ENCODE measurements at regions not wholly inside any gene's neighbourhood (a gene's known extent, or its start where the extent isn't known, plus 50 kb on each side); places are given as distances from the start of the nearest gene placed in this dataset.

DNA sequence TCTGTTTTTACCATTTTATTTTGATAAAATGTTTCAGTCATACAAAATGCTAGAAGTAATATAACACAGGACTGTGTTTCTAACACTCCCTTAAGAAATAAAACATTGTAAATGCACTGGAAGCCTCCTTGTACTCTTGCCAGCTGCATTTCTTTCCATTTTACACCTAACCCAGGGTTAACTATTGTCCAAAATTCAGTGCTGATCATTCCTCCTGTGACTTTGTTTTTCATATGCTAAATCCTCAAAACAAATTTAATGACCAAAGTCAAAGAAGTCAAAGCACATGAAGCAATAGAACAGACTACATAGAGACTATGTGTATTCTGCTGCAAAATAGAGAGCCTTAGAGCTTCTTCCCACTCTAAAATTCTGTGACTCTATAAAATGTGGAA, 420.3 kb upstream of the PRICKLE1 start:
- H3K36me3 Mint-ChIP-seq = peaks cover 1% of the 10 kb centered on the region
- no peak for ATAC-seq
- H3K9me3 Mint-ChIP-seq = peaks cover 25% of the 10 kb centered on the region
- no peaks in the 10 kb centered on the region for H3K27me3 Mint-ChIP-seq
- no peaks in the 10 kb centered on the region for H3K4me1 Mint-ChIP-seq (ENCODE audit: low read depth in 2 of 2)
- no peak for DNase-seq (ENCODE audit: low spot score)
- H3K27ac Mint-ChIP-seq = no peak overlapping the region
- H3K4me3 Mint-ChIP-seq = no peak overlapping the region

DNA sequence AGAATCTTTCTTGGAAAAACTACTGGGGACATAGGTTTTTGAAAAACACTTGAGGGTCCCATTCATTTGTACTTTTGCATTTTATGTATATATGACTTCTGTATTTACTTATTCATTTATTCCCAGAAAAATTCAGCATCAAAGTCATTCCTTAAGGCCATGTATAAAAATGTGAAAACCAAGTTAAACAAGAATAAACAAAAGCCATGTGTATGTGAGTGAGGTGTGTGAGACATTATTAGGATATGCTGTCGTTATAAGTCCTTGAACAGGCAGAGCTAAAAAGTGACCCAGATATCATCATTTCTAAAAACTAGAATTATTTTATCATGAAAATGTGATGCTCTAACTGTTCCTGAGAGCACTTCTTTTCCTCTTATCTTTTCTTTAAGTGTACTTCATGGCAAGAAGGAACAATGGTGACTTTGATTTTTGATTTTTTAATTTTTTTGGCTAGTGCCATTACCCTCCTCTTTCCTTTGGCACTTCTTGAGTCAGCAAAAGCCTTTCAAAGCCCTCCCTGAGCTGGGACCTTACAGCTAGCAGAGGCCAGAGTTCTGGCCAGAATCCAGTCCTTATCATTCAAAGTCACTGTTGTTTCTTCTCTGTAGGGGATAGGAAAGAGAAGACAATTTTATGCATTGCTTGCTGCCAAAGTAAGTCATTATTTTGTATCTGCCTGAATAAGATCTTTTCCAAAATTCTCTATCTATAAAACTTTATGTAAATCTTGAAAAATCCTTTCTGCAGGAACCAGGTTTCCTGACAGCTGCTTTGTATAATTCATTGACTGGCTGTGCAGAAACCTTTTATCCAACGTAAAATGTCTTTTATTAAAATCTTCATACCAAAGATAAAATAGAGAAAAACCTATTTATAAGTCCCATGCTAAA, 419.7 kb upstream of the PRICKLE1 start:
- Mint-ChIP-seq H3K9me3 (peaks cover 24% of the 10 kb centered on the region), H3K36me3 (no peaks in the 10 kb centered on the region), H3K4me3 (no peak overlapping the region), H3K27ac (no peak overlapping the region), H3K27me3 (no peaks in the 10 kb centered on the region), H3K4me1 (ENCODE audit: low read depth in 2 of 2) (no peaks in the 10 kb centered on the region)
- no peak for DNase-seq (ENCODE audit: low spot score)
- no peak for ATAC-seq

DNA sequence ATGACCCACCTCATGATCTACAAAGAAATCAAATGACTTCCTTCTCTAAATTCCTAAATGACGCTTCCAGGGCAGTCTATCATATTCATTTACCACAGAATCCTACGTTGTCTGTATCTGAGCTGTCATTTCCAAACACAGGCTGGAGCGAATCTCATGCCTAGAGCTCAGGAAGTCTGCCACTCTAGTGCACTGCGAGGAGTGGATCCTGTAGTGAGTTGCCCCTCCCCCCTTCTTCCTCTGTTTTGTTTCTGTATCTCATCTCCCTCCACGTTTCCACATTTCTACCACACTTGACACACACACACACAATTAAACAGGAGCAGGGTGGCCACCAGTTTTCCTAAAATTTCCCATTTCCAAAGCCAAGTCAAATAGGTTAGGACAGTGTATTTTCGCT, 415.4 kb upstream of the PRICKLE1 start:
- ATAC-seq (no peak), DNase-seq (ENCODE audit: low spot score) (no peak)
- Mint-ChIP-seq H3K9me3 (peaks cover 20% of the 10 kb centered on the region), H3K36me3 (no peaks in the 10 kb centered on the region), H3K4me3 (no peak overlapping the region), H3K27ac (no peak overlapping the region), H3K27me3 (no peaks in the 10 kb centered on the region), H3K4me1 (ENCODE audit: low read depth in 2 of 2) (no peaks in the 10 kb centered on the region)

DNA sequence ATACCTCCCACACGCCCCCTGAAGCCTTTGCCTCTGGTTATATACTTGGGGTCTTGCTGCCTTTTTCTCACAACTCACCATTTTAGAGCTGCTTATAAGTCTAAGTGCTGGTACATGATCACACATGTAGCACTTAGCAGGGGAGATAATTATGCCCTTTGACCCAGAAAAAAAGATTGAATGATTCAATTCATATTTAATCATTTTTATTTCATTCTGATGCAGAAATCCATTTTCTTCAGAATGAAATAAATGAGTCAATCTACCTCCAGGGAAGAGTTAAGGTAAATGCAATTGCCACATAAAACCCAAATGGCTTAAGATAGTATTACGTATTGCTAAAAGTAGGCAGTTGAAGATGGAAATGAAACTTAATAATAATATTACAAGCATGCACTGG, 414.6 kb upstream of the PRICKLE1 start:
- H3K4me1 Mint-ChIP-seq (ENCODE audit: low read depth in 2 of 2) = no peaks in the 10 kb centered on the region
- no peaks in the 10 kb centered on the region for H3K27me3 Mint-ChIP-seq
- ATAC-seq = no peak
- DNase-seq (ENCODE audit: low spot score) = no peak
- H3K27ac Mint-ChIP-seq = no peak overlapping the region
- no peaks in the 10 kb centered on the region for H3K36me3 Mint-ChIP-seq
- no peak overlapping the region for H3K4me3 Mint-ChIP-seq
- H3K9me3 Mint-ChIP-seq = peaks cover 20% of the 10 kb centered on the region

DNA sequence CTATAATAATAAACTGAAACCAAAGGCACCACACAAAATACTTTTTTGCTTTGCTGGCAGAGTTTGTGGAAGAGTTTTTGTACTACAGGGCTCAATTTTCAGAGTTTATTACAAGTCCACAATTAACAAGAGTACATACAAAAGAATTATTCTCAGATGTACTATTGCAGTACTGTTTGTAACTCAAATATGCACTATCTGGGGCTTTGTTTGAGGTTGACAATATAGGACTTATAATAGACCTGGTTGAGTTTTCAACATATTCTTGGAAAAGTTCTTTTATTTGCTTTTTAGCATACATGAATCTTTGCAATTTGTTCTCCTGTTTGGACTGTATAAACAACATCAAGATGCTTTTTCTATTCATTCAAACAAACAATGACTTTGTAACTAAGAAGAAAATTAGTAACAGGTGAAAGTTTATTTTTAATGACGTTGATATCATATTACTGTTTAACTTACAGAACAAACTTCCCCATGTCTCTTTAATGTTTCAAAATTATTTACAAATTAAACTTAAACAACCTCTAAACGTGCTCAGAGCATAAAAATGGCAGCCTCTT, 407.4 kb upstream of the PRICKLE1 start:
- H3K4me3 Mint-ChIP-seq = no peak overlapping the region
- peaks cover 4% of the 10 kb centered on the region for H3K36me3 Mint-ChIP-seq
- no peak overlapping the region for H3K27ac Mint-ChIP-seq
- no peaks in the 10 kb centered on the region for H3K27me3 Mint-ChIP-seq
- H3K9me3 Mint-ChIP-seq = peaks cover 18% of the 10 kb centered on the region
- ATAC-seq (no peak), DNase-seq (ENCODE audit: low spot score) (no peak)
- no peaks in the 10 kb centered on the region for H3K4me1 Mint-ChIP-seq (ENCODE audit: low read depth in 2 of 2)

DNA sequence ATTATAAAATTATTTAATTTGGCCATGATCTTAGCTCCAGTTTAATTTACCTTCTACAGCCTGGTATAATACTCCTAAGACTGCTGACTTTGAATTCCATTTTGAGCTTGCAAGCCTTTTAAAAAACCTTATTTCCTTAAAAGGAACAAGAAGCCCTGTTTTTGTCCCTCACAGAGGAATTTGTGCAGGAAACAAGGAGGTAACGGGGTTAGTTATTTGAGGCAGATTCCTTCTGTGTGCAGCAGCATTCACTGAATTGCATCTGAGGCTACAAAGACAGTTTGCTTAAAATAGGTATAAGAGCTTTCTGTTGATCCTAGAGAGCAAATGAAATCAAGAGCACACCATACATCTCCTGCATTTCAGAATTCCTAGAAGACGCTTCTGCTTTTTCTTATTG, 403.3 kb upstream of the PRICKLE1 start:
- ATAC-seq = no peak
- Mint-ChIP-seq H3K4me3 (no peak overlapping the region), H3K27ac (no peak overlapping the region), H3K4me1 (ENCODE audit: low read depth in 2 of 2) (no peaks in the 10 kb centered on the region), H3K9me3 (peaks cover 22% of the 10 kb centered on the region), H3K27me3 (no peaks in the 10 kb centered on the region), H3K36me3 (peaks cover 8% of the 10 kb centered on the region)
- no peak for DNase-seq (ENCODE audit: low spot score)

DNA sequence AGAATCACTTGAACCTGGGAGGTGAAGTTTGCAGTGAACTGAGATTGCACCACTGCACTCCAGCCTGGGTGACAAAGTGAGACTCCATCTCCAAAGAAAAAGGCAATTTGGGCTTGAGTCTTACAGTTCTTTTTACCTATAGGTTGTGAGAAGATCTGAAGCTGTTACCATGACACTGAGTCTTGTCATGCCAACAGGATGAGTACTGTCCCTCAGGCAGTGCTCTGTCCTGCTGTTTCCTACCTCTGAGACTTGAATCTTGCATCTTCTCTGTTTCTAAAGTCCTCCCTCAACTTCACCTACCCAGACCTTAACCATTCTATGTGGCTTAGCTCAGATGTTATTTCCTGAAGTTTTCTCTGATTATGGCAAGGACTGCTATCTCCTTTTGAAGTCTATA, 400.8 kb upstream of the PRICKLE1 start:
- Mint-ChIP-seq H3K27ac (no peak overlapping the region), H3K4me1 (ENCODE audit: low read depth in 2 of 2) (no peaks in the 10 kb centered on the region), H3K4me3 (no peak overlapping the region), H3K36me3 (peaks cover 8% of the 10 kb centered on the region), H3K9me3 (peaks cover 16% of the 10 kb centered on the region), H3K27me3 (no peaks in the 10 kb centered on the region)
- ATAC-seq = no peak
- DNase-seq (ENCODE audit: low spot score) = no peak

DNA sequence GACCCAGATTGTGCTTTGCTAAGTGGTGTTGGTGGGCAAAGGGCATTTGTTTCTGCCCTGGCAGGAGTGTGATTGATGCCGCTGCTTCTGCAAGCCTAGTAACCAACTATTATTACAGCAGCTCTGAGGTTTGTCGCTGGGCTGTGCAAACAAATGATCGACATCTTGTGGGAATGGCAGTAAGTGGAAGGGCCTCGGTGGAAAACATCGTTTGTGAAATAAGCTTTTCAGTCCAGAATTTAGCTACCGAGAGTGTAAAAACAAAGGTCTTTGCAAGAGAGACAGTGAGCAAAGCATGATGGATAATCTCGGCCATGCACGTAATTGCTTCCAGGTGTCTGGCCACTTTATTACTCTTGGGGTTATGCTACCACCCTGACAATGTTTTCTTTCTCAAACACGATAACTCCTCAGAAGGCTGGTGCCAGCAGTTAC, 397.7 kb upstream of the PRICKLE1 start:
- ATAC-seq (no peak), DNase-seq (ENCODE audit: low spot score) (no peak)
- Mint-ChIP-seq H3K9me3 (peaks cover 8% of the 10 kb centered on the region), H3K27me3 (no peaks in the 10 kb centered on the region), H3K4me1 (ENCODE audit: low read depth in 2 of 2) (no peaks in the 10 kb centered on the region), H3K36me3 (peaks cover 4% of the 10 kb centered on the region), H3K27ac (no peak overlapping the region), H3K4me3 (no peak overlapping the region)

DNA sequence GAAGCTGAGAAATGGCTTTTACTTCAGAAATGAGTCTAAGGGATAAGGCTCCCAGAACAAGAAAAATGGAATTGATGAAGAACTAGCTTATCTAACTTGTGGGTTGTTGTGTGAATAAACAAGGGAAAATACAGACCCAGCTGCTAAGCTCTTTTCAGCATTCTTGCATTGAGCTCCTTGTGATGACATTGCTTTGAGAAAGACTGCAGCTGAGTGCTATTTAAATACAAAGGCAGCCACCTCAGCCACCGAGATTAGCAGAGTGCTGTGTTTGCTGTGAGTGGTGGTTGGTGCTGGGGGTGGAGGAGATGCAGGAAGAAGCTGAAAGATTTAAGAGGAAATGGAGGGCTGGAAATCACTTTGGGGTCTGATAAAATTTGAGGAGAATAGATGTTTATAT, 396.0 kb upstream of the PRICKLE1 start:
- peaks cover 4% of the 10 kb centered on the region for H3K9me3 Mint-ChIP-seq
- H3K36me3 Mint-ChIP-seq = no peaks in the 10 kb centered on the region
- ATAC-seq (no peak), DNase-seq (ENCODE audit: low spot score) (no peak)
- no peak overlapping the region for H3K4me3 Mint-ChIP-seq
- H3K27ac Mint-ChIP-seq = no peak overlapping the region
- no peaks in the 10 kb centered on the region for H3K27me3 Mint-ChIP-seq
- H3K4me1 Mint-ChIP-seq (ENCODE audit: low read depth in 2 of 2) = no peaks in the 10 kb centered on the region

DNA sequence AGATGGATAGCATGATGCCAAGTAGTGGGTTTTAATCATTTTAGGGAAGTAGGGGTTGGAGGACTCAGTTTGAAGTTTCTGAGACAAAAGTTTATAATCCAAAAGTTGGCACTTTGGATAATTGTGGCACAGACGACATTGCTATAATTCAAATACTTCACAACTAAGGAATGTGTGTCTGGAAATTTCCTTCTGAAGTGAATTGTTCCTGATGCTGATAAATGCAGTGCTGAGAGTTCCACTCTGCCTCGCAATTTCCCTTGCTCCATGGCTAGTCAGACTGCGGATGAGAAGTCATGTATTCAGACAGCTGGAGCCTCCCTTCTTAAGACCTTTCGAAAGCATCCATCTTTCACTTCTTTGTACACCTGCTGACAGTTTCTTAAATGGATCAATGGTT, 393.3 kb upstream of the PRICKLE1 start:
- H3K27me3 Mint-ChIP-seq = no peaks in the 10 kb centered on the region
- no peak for ATAC-seq
- no peak overlapping the region for H3K4me3 Mint-ChIP-seq
- no peak overlapping the region for H3K27ac Mint-ChIP-seq
- H3K4me1 Mint-ChIP-seq (ENCODE audit: low read depth in 2 of 2) = no peaks in the 10 kb centered on the region
- peaks cover 6% of the 10 kb centered on the region for H3K9me3 Mint-ChIP-seq
- DNase-seq (ENCODE audit: low spot score) = no peak
- H3K36me3 Mint-ChIP-seq = no peaks in the 10 kb centered on the region

DNA sequence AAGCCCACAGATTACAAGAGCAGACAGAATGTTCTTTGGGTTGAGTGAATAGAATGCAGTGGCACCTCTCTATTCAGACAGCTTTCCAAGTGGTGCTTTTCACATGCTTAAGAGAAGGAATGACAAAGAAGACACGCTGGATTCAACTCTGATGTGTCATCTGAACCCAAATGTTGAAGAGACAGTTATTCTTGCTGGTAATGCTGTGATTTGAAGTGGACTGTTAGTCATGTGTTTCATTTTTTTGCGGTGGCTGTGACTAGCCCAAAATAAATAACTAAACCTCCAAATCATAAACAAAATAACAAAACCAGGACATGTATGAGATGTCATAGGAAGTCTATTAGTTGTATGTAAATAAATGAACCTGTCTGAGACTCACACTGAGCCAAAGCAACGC, 391.8 kb upstream of the PRICKLE1 start:
- Mint-ChIP-seq H3K4me3 (no peak overlapping the region), H3K27me3 (no peaks in the 10 kb centered on the region), H3K4me1 (ENCODE audit: low read depth in 2 of 2) (no peaks in the 10 kb centered on the region), H3K9me3 (peaks cover 6% of the 10 kb centered on the region), H3K36me3 (no peaks in the 10 kb centered on the region), H3K27ac (no peak overlapping the region)
- no peak for DNase-seq (ENCODE audit: low spot score)
- ATAC-seq = no peak

DNA sequence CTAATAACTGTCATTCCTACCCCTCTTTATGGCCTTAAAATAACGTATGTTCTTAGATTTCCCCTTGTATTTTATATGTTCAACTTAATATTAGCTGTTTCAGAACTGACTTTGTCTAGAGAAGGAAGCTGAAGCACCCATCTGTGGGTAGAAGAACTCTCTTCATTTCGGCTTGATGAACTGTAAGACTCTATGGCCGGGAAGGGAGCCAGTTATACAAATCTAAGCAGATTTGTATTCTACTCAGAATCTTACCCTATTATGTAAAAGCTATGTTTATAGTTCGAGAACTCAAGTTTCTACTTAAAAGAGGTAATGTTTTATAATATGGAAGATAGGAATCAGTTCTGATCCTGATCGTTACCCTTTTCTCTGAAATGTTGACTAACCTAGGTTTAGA, 390.9 kb upstream of the PRICKLE1 start:
- Mint-ChIP-seq H3K27me3 (no peaks in the 10 kb centered on the region), H3K27ac (no peak overlapping the region), H3K4me3 (no peak overlapping the region), H3K36me3 (no peaks in the 10 kb centered on the region), H3K9me3 (peaks cover 6% of the 10 kb centered on the region), H3K4me1 (ENCODE audit: low read depth in 2 of 2) (no peaks in the 10 kb centered on the region)
- DNase-seq (ENCODE audit: low spot score) (no peak), ATAC-seq (no peak)

DNA sequence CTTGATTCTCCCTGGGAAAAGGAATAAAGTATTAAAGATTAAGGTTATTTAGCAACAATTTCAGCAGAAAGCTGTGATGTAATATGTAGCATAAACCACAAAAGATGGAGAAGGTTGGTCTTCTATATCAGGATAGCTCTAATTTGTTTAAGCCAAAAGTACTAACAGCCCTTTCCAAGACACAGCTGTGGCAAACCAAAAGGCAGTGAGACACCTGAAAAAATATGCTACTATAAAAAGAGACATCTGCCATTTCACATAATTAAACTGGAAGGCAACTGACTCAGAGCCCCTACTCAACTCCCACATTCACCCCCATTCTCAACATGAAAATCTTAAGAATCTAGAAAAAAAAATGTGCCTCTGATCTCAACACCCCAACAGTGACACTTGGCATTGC, 390.2 kb upstream of the PRICKLE1 start:
- DNase-seq (ENCODE audit: low spot score) (no peak), ATAC-seq (no peak)
- H3K4me3 Mint-ChIP-seq = no peak overlapping the region
- no peaks in the 10 kb centered on the region for H3K27me3 Mint-ChIP-seq
- no peaks in the 10 kb centered on the region for H3K4me1 Mint-ChIP-seq (ENCODE audit: low read depth in 2 of 2)
- H3K27ac Mint-ChIP-seq = no peak overlapping the region
- peaks cover 10% of the 10 kb centered on the region for H3K9me3 Mint-ChIP-seq
- no peaks in the 10 kb centered on the region for H3K36me3 Mint-ChIP-seq

DNA sequence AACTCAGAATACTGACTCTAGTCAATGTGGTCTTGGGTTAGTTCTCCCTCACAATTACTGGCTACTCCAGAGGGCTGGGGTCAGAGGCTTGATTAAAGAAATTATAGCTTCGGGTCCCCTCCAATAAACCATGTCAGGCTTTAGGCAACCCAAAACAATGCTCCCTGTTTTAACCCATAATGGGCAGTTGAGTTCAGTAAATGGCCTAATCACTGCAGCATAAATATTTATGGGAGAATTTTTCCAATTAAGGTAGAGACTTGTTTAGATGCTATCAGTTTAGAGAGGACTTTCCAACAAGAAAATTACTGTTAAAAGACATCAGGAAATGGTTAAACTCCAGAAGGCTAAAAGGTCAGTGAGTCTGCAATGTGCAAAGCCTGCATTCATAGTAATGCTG, 389.2 kb upstream of the PRICKLE1 start:
- DNase-seq (ENCODE audit: low spot score) (no peak), ATAC-seq (no peak)
- peaks cover 16% of the 10 kb centered on the region for H3K9me3 Mint-ChIP-seq
- no peaks in the 10 kb centered on the region for H3K27me3 Mint-ChIP-seq
- H3K27ac Mint-ChIP-seq = no peak overlapping the region
- no peaks in the 10 kb centered on the region for H3K4me1 Mint-ChIP-seq (ENCODE audit: low read depth in 2 of 2)
- no peaks in the 10 kb centered on the region for H3K36me3 Mint-ChIP-seq
- no peak overlapping the region for H3K4me3 Mint-ChIP-seq

Data from natural killer cell treated with Interleukin-12 subunit alpha and Interleukin-12 subunit beta and Interleukin-15 and Interleukin-18, amount 100 ng/mL, for 72 hours (primary cell).